H9 (cell line): ENCODE measurements at regions not wholly inside any gene's neighbourhood (a gene's known extent, or its start where the extent isn't known, plus 50 kb on each side); places are given as distances from the start of the nearest gene placed in this dataset.

Experiments
- DNase-seq: peaks from one replicate; pipeline ENCODE4 v3.0.0-alpha.2; 2017
- H2AFZ ChIP-seq: one replicate; pipeline ENCODE4 v1.6.1; 2013; ENCODE audit warnings: mild to moderate bottlenecking, low read length, control low read depth, moderate library complexity
- H2AK5ac ChIP-seq: 2 replicates; pipeline ENCODE4 v1.6.1; 2013; ENCODE audit warnings: low read length, control low read depth, mixed read lengths; ENCODE audit not compliant: insufficient read length
- H2BK120ac ChIP-seq: one replicate; pipeline ENCODE4 v1.6.1; 2013; ENCODE audit warnings: low read depth, mild to moderate bottlenecking, low read length, control low read depth, inconsistent platforms; ENCODE audit not compliant: poor library complexity, severe bottlenecking
- H2BK12ac ChIP-seq: 2 replicates; pipeline ENCODE4 v1.6.1; 2013; ENCODE audit warnings: low read length, control low read depth, mixed read lengths, low read depth; ENCODE audit not compliant: insufficient read length
- H2BK15ac ChIP-seq: 2 replicates; pipeline ENCODE4 v1.6.1; 2013; ENCODE audit warnings: low read depth, low read length, control low read depth
- H2BK20ac ChIP-seq: one replicate; pipeline ENCODE4 v1.6.1; 2013; ENCODE audit warnings: low read depth, mild to moderate bottlenecking, low read length, control low read depth, inconsistent platforms; ENCODE audit not compliant: poor library complexity, severe bottlenecking
- H2BK5ac ChIP-seq: 2 replicates; pipeline ENCODE4 v1.6.1; 2013; ENCODE audit warnings: low read length, control low read depth, mixed read lengths; ENCODE audit not compliant: insufficient read length
- H3K14ac ChIP-seq: 2 replicates; pipeline ENCODE4 v1.6.1; 2013; ENCODE audit warnings: low read length, control low read depth; ENCODE audit not compliant: insufficient read depth
- H3K18ac ChIP-seq: 2 replicates; pipeline ENCODE4 v1.6.1; 2013; ENCODE audit warnings: low read depth, mild to moderate bottlenecking, mixed read lengths, low read length, control low read depth; ENCODE audit not compliant: insufficient read length
- H3K23ac ChIP-seq: 2 replicates; pipeline ENCODE4 v1.6.1; 2013; ENCODE audit warnings: low read length, control low read depth, mixed read lengths, low read depth; ENCODE audit not compliant: insufficient read length
- H3K23me2 ChIP-seq: 2 replicates; pipeline ENCODE4 v1.6.1; 2013; ENCODE audit warnings: low read depth, mild to moderate bottlenecking, mixed read lengths, low read length, control low read depth; ENCODE audit not compliant: insufficient read length, poor library complexity, severe bottlenecking
- H3K27ac ChIP-seq: 2 replicates; pipeline ENCODE4 v1.5.1; 2013; ENCODE audit warnings: low read length, control low read depth, mixed read lengths, low read depth; ENCODE audit not compliant: insufficient read length
- H3K27me3 ChIP-seq: 2 replicates; pipeline ENCODE4 v1.6.1; 2013; ENCODE audit warnings: low read length, control low read depth, inconsistent platforms; ENCODE audit not compliant: insufficient read depth
- H3K4ac ChIP-seq: 2 replicates; pipeline ENCODE4 v1.6.1; 2013; ENCODE audit warnings: low read depth, mild to moderate bottlenecking, control low read depth, inconsistent platforms, low read length, moderate library complexity
- H3K4me1 ChIP-seq: 2 replicates; pipeline ENCODE4 v1.6.1; 2013; ENCODE audit warnings: low read length, control low read depth, inconsistent platforms; ENCODE audit not compliant: insufficient read depth
- H3K4me2 ChIP-seq: 2 replicates; pipeline ENCODE4 v1.6.1; 2013; ENCODE audit warnings: low read length, control low read depth, mixed read lengths; ENCODE audit not compliant: insufficient read length, insufficient read depth
- H3K56ac ChIP-seq: 2 replicates; pipeline ENCODE4 v1.6.1; 2013; ENCODE audit warnings: low read depth, mild to moderate bottlenecking, mixed read lengths, low read length, control low read depth; ENCODE audit not compliant: insufficient read length
- H3K79me1 ChIP-seq: 2 replicates; pipeline ENCODE4 v1.6.1; 2013; ENCODE audit warnings: low read depth, mild to moderate bottlenecking, moderate library complexity, low read length, control low read depth, inconsistent platforms; ENCODE audit not compliant: insufficient read depth, poor library complexity, severe bottlenecking
- H3K79me2 ChIP-seq: 2 replicates; pipeline ENCODE4 v1.6.1; 2013; ENCODE audit warnings: low read length, control low read depth, inconsistent platforms; ENCODE audit not compliant: insufficient read depth
- H3K9ac ChIP-seq: 2 replicates; pipeline ENCODE4 v1.6.1; 2013; ENCODE audit warnings: low read length, control low read depth, mixed read lengths; ENCODE audit not compliant: insufficient read length; ENCODE audit errors: extremely low read depth
- H3K9me3 ChIP-seq: one replicate; pipeline ENCODE4 v1.6.1; 2013; ENCODE audit warnings: low read depth, low read length, inconsistent platforms; ENCODE audit not compliant: control insufficient read depth
- H3T11ph ChIP-seq: one replicate; pipeline ENCODE4 v1.6.1; 2013; ENCODE audit warnings: mild to moderate bottlenecking, low read length, control low read depth, inconsistent platforms
- H4K20me1 ChIP-seq: one replicate; pipeline ENCODE4 v1.6.1; 2013; ENCODE audit not compliant: control insufficient read depth, insufficient read length, insufficient read depth
- H4K5ac ChIP-seq: 2 replicates; pipeline ENCODE4 v1.6.1; 2013; ENCODE audit warnings: low read depth, mild to moderate bottlenecking, mixed read lengths, low read length, control low read depth; ENCODE audit not compliant: insufficient read length
- H4K8ac ChIP-seq: replicated peaks from 2 replicates; pipeline ENCODE4 v1.6.1; 2013; ENCODE audit warnings: low read length, control low read depth, mixed read lengths, low read depth; ENCODE audit not compliant: insufficient read length
- H4K91ac ChIP-seq: 2 replicates; pipeline ENCODE4 v1.6.1; 2013; ENCODE audit warnings: low read depth, mild to moderate bottlenecking, moderate library complexity, mixed read lengths, low read length, control low read depth; ENCODE audit not compliant: insufficient read length
- H3K27ac Mint-ChIP-seq, 3 experiments: 2 replicates in 2 of 3; 3 replicates in 1 of 3; pipeline ENCODE4 v1.8.0; 2020 to 2021; ENCODE audit warnings: mixed read lengths in 3 of 3, mild to moderate bottlenecking in 1 of 3, moderate library complexity in 1 of 3
- H3K27me3 Mint-ChIP-seq: 2 replicates; pipeline ENCODE4 v1.8.0; 2021; ENCODE audit warnings: low read depth, mild to moderate bottlenecking, moderate library complexity, mixed read lengths
- H3K36me3 Mint-ChIP-seq, 3 experiments: 2 replicates in 2 of 3; 3 replicates in 1 of 3; pipeline ENCODE4 v1.8.0; 2020 to 2021; ENCODE audit warnings: low read depth in 3 of 3, mixed read lengths in 3 of 3; ENCODE audit not compliant: insufficient read depth in 1 of 3
- H3K4me1 Mint-ChIP-seq, 2 experiments: 2 replicates each; pipeline ENCODE4 v1.8.0; 2020; ENCODE audit warnings: mixed read lengths in 2 of 2
- H3K4me3 Mint-ChIP-seq, 2 experiments: 2 replicates in 1 of 2; 3 replicates in 1 of 2; pipeline ENCODE4 v1.8.0; 2020 to 2021; ENCODE audit warnings: mild to moderate bottlenecking in 2 of 2, mixed read lengths in 2 of 2, moderate library complexity in 1 of 2
- H3K9me3 Mint-ChIP-seq, 2 experiments: 2 replicates in 1 of 2; 3 replicates in 1 of 2; pipeline ENCODE4 v1.8.0; 2020; ENCODE audit warnings: mild to moderate bottlenecking in 2 of 2, mixed read lengths in 2 of 2, moderate library complexity in 1 of 2
- WGBS: extraction: QIAGEN DNeasy Blood & Tissue Kit; methylation state at CpG from one replicate; pipeline ENCODE4 v1.1.7; 2013; ENCODE audit warnings: missing lambda C conversion rate, low lambda C conversion rate, mixed read lengths; ENCODE audit not compliant: insufficient read length; ENCODE audit errors: extremely low coverage; 5-methylcytosine and 5-hydroxymethylcytosine counted together
- TF ChIP-seq, protein P1 (sequence below): fragments of 200-600 bp; sonication (generic); conservative IDR thresholded peaks from 3 replicates; pipeline ENCODE4 v1.8.0; 2021; ENCODE audit warnings: antibody characterized with exemption, mild to moderate bottlenecking

DNA sequence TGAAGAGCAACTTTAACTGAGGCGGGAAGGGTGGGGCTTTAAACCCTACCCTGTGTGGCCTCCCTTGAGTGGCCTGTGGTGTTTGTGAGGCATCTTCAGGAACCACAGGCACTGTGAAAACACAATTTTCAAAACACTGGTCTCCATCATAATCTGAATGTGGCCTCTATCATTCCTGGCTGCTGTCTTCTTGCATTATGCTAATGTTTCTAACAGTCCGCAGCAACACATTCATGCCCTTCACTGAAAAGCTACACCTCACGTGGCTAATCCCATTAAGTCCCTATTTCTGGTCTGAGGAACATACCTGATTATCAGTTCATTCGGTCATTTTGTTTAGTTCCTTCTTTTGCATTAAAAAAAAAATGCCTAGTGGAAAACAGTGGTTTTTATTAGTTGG lies 94.6 kb downstream of the F11 start:
- Histone ChIP-seq H2AK5ac (no peak overlapping the region), H4K8ac (no peak overlapping the region), H3K27me3 (no peaks in the 10 kb centered on the region), H2BK120ac (no peak overlapping the region), H3K23ac (no peak overlapping the region), H3K27ac (no peak overlapping the region), H4K91ac (no peak overlapping the region), H3K79me2 (no peaks in the 10 kb centered on the region), H3K4me1 (no peaks in the 10 kb centered on the region), H3K9ac (no peak overlapping the region), H2BK12ac (no peak overlapping the region), H2AFZ (no peak overlapping the region), H3K23me2 (no peaks in the 10 kb centered on the region), H2BK20ac (no peak overlapping the region), H3K14ac (no peak overlapping the region), H3K4ac (no peak overlapping the region), H3K79me1 (no peaks in the 10 kb centered on the region), H3K4me2 (no peak overlapping the region), H3K9me3 (peaks cover 17% of the 10 kb centered on the region), H3T11ph (no peak overlapping the region), H3K56ac (no peak overlapping the region), H2BK15ac (no peak overlapping the region), H4K5ac (no peak overlapping the region), H3K18ac (no peak overlapping the region), H2BK5ac (no peak overlapping the region), H4K20me1 (no peaks in the 10 kb centered on the region)
- Mint-ChIP-seq H3K27ac (no peak overlapping the region), H3K27me3 (peaks cover 4% of the 10 kb centered on the region; the same call in 1 of the 2 replicates), H3K4me1 (no peaks in the 10 kb centered on the region), H3K4me3 (no peak overlapping the region), H3K9me3 (peaks cover 24 to 33% of the 10 kb centered on the region in 2 experiments), H3K36me3 (peaks cover 21 to 23% (median 21%) of the 10 kb centered on the region in 3 experiments; a peak in 6 of 7 replicates)
- no CpG with 5 or more reads among the region's 4 CpGs for WGBS
- DNase-seq, result no peak
- TF ChIP-seq, protein P1, sequence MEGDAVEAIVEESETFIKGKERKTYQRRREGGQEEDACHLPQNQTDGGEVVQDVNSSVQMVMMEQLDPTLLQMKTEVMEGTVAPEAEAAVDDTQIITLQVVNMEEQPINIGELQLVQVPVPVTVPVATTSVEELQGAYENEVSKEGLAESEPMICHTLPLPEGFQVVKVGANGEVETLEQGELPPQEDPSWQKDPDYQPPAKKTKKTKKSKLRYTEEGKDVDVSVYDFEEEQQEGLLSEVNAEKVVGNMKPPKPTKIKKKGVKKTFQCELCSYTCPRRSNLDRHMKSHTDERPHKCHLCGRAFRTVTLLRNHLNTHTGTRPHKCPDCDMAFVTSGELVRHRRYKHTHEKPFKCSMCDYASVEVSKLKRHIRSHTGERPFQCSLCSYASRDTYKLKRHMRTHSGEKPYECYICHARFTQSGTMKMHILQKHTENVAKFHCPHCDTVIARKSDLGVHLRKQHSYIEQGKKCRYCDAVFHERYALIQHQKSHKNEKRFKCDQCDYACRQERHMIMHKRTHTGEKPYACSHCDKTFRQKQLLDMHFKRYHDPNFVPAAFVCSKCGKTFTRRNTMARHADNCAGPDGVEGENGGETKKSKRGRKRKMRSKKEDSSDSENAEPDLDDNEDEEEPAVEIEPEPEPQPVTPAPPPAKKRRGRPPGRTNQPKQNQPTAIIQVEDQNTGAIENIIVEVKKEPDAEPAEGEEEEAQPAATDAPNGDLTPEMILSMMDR, result no peak
